ENCODE measurements at regions not wholly inside any gene's neighbourhood (a gene's known extent, or its start where the extent isn't known, plus 50 kb on each side); places are given as distances from the start of the nearest gene placed in this dataset.
"Not testable (repeated sequence)": the region's sequence is repeated elsewhere in the genome, so short reads cannot be mapped to it uniquely, and the experiment has no call there.

- Histone ChIP-seq H3K36me3 (no peaks in the 10 kb centered on the region), H3K9me3 (no peaks in the 10 kb centered on the region), H3K4me3 (no peak overlapping the region), H3K27me3 (no peaks in the 10 kb centered on the region)
- no peak for DNase-seq
Measured at GRCh38 chr15:96041982-96042733, 288.3 kb upstream of the NR2F2 start.

GRCh38 chr15:96042734-96043224 is 287.7 kb upstream of the NR2F2 start:
- Histone ChIP-seq H3K4me3 (no peak overlapping the region), H3K36me3 (no peaks in the 10 kb centered on the region), H3K27me3 (no peaks in the 10 kb centered on the region), H3K9me3 (no peaks in the 10 kb centered on the region)
- no peak for DNase-seq

GRCh38 chr15:96043591-96044171 is 286.8 kb upstream of the NR2F2 start:
- no peak overlapping the region for H3K4me3 ChIP-seq
- H3K9me3 ChIP-seq: no peaks in the 10 kb centered on the region
- no peaks in the 10 kb centered on the region for H3K36me3 ChIP-seq
- DNase-seq: no peak
- H3K27me3 ChIP-seq: no peaks in the 10 kb centered on the region

- Histone ChIP-seq H3K4me3 (no peak overlapping the region), H3K9me3 (no peaks in the 10 kb centered on the region), H3K36me3 (no peaks in the 10 kb centered on the region), H3K27me3 (no peaks in the 10 kb centered on the region)
- peak; percentile 23 for DNase-seq
Measured at GRCh38 chr15:96046620-96047240, 283.8 kb upstream of the NR2F2 start.

GRCh38 chr15:96047255-96047931 is 283.1 kb upstream of the NR2F2 start:
- DNase-seq: peak; percentile 55
- H3K36me3 ChIP-seq: no peaks in the 10 kb centered on the region
- no peak overlapping the region for H3K4me3 ChIP-seq
- no peaks in the 10 kb centered on the region for H3K27me3 ChIP-seq
- H3K9me3 ChIP-seq: no peaks in the 10 kb centered on the region

- Histone ChIP-seq H3K9me3 (no peaks in the 10 kb centered on the region), H3K27me3 (no peaks in the 10 kb centered on the region), H3K4me3 (no peak overlapping the region), H3K36me3 (no peaks in the 10 kb centered on the region)
- DNase-seq: no peak
Measured at GRCh38 chr15:96049323-96049722, 281.2 kb upstream of the NR2F2 start.

GRCh38 chr15:96049766-96050165 is 280.7 kb upstream of the NR2F2 start:
- Histone ChIP-seq H3K9me3 (no peaks in the 10 kb centered on the region), H3K36me3 (no peaks in the 10 kb centered on the region), H3K4me3 (no peak overlapping the region), H3K27me3 (no peaks in the 10 kb centered on the region)
- no peak for DNase-seq

- Histone ChIP-seq H3K27me3 (no peaks in the 10 kb centered on the region), H3K4me3 (no peak overlapping the region), H3K9me3 (no peaks in the 10 kb centered on the region), H3K36me3 (no peaks in the 10 kb centered on the region)
- DNase-seq: no peak
Measured at GRCh38 chr15:96051598-96051997, 278.9 kb upstream of the NR2F2 start.

GRCh38 chr15:96052154-96052553 is 278.3 kb upstream of the NR2F2 start:
- no peak overlapping the region for H3K4me3 ChIP-seq
- H3K36me3 ChIP-seq: no peaks in the 10 kb centered on the region
- no peaks in the 10 kb centered on the region for H3K27me3 ChIP-seq
- no peak for DNase-seq
- H3K9me3 ChIP-seq: no peaks in the 10 kb centered on the region

- no peaks in the 10 kb centered on the region for H3K27me3 ChIP-seq
- no peaks in the 10 kb centered on the region for H3K9me3 ChIP-seq
- DNase-seq: no peak
- no peak overlapping the region for H3K4me3 ChIP-seq
- no peaks in the 10 kb centered on the region for H3K36me3 ChIP-seq
Measured at GRCh38 chr15:96052572-96053030, 277.9 kb upstream of the NR2F2 start.

GRCh38 chr15:96053031-96053780 is 277.3 kb upstream of the NR2F2 start:
- Histone ChIP-seq H3K27me3 (no peaks in the 10 kb centered on the region), H3K4me3 (no peak overlapping the region), H3K9me3 (no peaks in the 10 kb centered on the region), H3K36me3 (no peaks in the 10 kb centered on the region)
- DNase-seq: peak; percentile 14

GRCh38 chr15:96053781-96054428 is 276.6 kb upstream of the NR2F2 start:
- no peak overlapping the region for H3K4me3 ChIP-seq
- no peaks in the 10 kb centered on the region for H3K36me3 ChIP-seq
- DNase-seq: no peak
- no peaks in the 10 kb centered on the region for H3K9me3 ChIP-seq
- H3K27me3 ChIP-seq: no peaks in the 10 kb centered on the region

GRCh38 chr15:96054621-96055020 is 275.9 kb upstream of the NR2F2 start:
- no peaks in the 10 kb centered on the region for H3K36me3 ChIP-seq
- no peak for DNase-seq

GRCh38 chr15:96058103-96058851 is 272.2 kb upstream of the NR2F2 start:
- Histone ChIP-seq H3K9me3 (no peaks in the 10 kb centered on the region), H3K27me3 (no peaks in the 10 kb centered on the region), H3K36me3 (no peaks in the 10 kb centered on the region), H3K4me3 (no peak overlapping the region)
- DNase-seq: no peak

More at GRCh38 chr15:96054621-96055020, 275.9 kb upstream of the NR2F2 start:
- Histone ChIP-seq H3K27me3 (no peaks in the 10 kb centered on the region), H3K4me3 (no peak overlapping the region), H3K9me3 (no peaks in the 10 kb centered on the region)

- H3K36me3 ChIP-seq, H3K4me3 ChIP-seq, H3K9me3 ChIP-seq, H3K27me3 ChIP-seq, DNase-seq: not testable (repeated sequence)
Measured at GRCh38 chr15:96058852-96059103, 271.7 kb upstream of the NR2F2 start.

GRCh38 chr15:96060591-96060990 is 269.9 kb upstream of the NR2F2 start:
- DNase-seq, H3K4me3 ChIP-seq, H3K36me3 ChIP-seq, H3K9me3 ChIP-seq, H3K27me3 ChIP-seq: not testable (repeated sequence)
